H1 (cell line): ENCODE measurements at regions not wholly inside any gene's neighbourhood (a gene's known extent, or its start where the extent isn't known, plus 50 kb on each side); places are given as distances from the start of the nearest gene placed in this dataset.

Experiments used
- POU5F1 ChIP-seq: IDR thresholded peaks from 2 replicates; pipeline ENCODE4 v1.6.1; 2011; ENCODE audit warnings: low read depth, mild to moderate bottlenecking, low read length, moderate library complexity
- RFX5 ChIP-seq: IDR thresholded peaks from 2 replicates; pipeline ENCODE4 v1.6.1; 2011; ENCODE audit warnings: low read depth, low read length, improper control_type of control experiment, borderline replicate concordance
- RXRA ChIP-seq: IDR thresholded peaks from 2 replicates; pipeline ENCODE4 v1.6.1; 2011; ENCODE audit warnings: low read depth, mild to moderate bottlenecking, low read length, moderate library complexity; ENCODE audit not compliant: insufficient read depth
- TAF1 ChIP-seq: IDR thresholded peaks from 2 replicates; pipeline ENCODE4 v1.6.1; 2011; ENCODE audit warnings: mild to moderate bottlenecking, low read depth, low read length
- TBP ChIP-seq: IDR thresholded peaks from 2 replicates; pipeline ENCODE4 v1.6.1; 2011; ENCODE audit warnings: low read depth, low read length, improper control_type of control experiment
- TEAD4 ChIP-seq: IDR thresholded peaks from 2 replicates; pipeline ENCODE4 v1.6.1; 2012; ENCODE audit warnings: low read depth, low read length, inconsistent platforms, mixed read lengths
- TF ChIP-seq, protein P1 (sequence below): fragments of 300-600 bp; sonication (generic); IDR thresholded peaks from 2 replicates; pipeline ENCODE4 v1.7.1; 2012; ENCODE audit warnings: low read length, moderate library complexity, mild to moderate bottlenecking, inconsistent platforms; ENCODE audit not compliant: insufficient replicate concordance

DNA sequence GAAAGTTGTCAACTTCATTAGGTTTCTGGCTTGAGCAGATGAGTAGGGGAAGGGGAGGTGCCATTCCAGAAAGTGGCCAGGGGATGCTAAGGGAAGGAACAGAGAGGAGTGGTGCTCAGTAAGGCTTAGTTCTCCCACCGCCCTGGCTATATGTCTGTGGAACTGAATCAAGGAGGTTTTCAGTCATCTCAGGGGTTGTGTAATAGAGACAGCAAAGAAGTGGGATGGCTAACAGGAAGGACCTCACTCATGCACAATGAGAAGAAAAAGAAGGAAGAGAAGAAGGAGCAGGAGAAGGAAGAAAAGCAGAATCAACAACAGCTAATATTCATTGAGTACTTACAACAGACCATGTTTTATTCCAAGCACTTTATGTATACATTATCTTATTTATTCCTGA, 368.7 kb downstream of the MID1IP1 start (continued):
- TF ChIP-seq, protein P1, sequence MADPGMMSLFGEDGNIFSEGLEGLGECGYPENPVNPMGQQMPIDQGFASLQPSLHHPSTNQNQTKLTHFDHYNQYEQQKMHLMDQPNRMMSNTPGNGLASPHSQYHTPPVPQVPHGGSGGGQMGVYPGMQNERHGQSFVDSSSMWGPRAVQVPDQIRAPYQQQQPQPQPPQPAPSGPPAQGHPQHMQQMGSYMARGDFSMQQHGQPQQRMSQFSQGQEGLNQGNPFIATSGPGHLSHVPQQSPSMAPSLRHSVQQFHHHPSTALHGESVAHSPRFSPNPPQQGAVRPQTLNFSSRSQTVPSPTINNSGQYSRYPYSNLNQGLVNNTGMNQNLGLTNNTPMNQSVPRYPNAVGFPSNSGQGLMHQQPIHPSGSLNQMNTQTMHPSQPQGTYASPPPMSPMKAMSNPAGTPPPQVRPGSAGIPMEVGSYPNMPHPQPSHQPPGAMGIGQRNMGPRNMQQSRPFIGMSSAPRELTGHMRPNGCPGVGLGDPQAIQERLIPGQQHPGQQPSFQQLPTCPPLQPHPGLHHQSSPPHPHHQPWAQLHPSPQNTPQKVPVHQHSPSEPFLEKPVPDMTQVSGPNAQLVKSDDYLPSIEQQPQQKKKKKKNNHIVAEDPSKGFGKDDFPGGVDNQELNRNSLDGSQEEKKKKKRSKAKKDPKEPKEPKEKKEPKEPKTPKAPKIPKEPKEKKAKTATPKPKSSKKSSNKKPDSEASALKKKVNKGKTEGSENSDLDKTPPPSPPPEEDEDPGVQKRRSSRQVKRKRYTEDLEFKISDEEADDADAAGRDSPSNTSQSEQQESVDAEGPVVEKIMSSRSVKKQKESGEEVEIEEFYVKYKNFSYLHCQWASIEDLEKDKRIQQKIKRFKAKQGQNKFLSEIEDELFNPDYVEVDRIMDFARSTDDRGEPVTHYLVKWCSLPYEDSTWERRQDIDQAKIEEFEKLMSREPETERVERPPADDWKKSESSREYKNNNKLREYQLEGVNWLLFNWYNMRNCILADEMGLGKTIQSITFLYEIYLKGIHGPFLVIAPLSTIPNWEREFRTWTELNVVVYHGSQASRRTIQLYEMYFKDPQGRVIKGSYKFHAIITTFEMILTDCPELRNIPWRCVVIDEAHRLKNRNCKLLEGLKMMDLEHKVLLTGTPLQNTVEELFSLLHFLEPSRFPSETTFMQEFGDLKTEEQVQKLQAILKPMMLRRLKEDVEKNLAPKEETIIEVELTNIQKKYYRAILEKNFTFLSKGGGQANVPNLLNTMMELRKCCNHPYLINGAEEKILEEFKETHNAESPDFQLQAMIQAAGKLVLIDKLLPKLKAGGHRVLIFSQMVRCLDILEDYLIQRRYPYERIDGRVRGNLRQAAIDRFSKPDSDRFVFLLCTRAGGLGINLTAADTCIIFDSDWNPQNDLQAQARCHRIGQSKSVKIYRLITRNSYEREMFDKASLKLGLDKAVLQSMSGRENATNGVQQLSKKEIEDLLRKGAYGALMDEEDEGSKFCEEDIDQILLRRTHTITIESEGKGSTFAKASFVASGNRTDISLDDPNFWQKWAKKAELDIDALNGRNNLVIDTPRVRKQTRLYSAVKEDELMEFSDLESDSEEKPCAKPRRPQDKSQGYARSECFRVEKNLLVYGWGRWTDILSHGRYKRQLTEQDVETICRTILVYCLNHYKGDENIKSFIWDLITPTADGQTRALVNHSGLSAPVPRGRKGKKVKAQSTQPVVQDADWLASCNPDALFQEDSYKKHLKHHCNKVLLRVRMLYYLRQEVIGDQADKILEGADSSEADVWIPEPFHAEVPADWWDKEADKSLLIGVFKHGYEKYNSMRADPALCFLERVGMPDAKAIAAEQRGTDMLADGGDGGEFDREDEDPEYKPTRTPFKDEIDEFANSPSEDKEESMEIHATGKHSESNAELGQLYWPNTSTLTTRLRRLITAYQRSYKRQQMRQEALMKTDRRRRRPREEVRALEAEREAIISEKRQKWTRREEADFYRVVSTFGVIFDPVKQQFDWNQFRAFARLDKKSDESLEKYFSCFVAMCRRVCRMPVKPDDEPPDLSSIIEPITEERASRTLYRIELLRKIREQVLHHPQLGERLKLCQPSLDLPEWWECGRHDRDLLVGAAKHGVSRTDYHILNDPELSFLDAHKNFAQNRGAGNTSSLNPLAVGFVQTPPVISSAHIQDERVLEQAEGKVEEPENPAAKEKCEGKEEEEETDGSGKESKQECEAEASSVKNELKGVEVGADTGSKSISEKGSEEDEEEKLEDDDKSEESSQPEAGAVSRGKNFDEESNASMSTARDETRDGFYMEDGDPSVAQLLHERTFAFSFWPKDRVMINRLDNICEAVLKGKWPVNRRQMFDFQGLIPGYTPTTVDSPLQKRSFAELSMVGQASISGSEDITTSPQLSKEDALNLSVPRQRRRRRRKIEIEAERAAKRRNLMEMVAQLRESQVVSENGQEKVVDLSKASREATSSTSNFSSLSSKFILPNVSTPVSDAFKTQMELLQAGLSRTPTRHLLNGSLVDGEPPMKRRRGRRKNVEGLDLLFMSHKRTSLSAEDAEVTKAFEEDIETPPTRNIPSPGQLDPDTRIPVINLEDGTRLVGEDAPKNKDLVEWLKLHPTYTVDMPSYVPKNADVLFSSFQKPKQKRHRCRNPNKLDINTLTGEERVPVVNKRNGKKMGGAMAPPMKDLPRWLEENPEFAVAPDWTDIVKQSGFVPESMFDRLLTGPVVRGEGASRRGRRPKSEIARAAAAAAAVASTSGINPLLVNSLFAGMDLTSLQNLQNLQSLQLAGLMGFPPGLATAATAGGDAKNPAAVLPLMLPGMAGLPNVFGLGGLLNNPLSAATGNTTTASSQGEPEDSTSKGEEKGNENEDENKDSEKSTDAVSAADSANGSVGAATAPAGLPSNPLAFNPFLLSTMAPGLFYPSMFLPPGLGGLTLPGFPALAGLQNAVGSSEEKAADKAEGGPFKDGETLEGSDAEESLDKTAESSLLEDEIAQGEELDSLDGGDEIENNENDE, result no peak
- TF ChIP-seq POU5F1 (no peak), RXRA (no peak), TAF1 (no peak), TEAD4 (no peak), RFX5 (no peak), TBP (no peak)
